HEK293 (cell line): ENCODE measurements at regions not wholly inside any gene's neighbourhood (a gene's known extent, or its start where the extent isn't known, plus 50 kb on each side); places are given as distances from the start of the nearest gene placed in this dataset.

ENCODE experiments used
- CTCF ChIA-PET: fragments of 350-600 bp; formaldehyde crosslinking; extraction: SDS; loops from one replicate; lab custom pipeline; 2021; ENCODE audit warnings: antibody characterized with exemption; lab: Yijun Ruan, JAX
- POLR2A ChIA-PET: fragments of 300-600 bp; formaldehyde crosslinking; extraction: SDS; loops from one replicate; lab custom pipeline; 2020; ENCODE audit warnings: antibody characterized with exemption, inconsistent platforms; lab: Yijun Ruan, JAX
- H3K27ac ChIP-seq: fragments of 200-500 bp; sonication (Bioruptor generic); 2 replicates; pipeline ENCODE4 v1.5.1; 2014; ENCODE audit warnings: low read depth, low read length, control low read depth, inconsistent platforms; ENCODE audit errors: extremely low read depth
- H3K36me3 ChIP-seq, 2 experiments: fragments of 200-500 bp in 1 of 2; sonication (Bioruptor generic) in 1 of 2; 1 replicate in 1 of 2; 2 replicates in 1 of 2; pipeline ENCODE4 v1.5.1; 2014 to 2017; ENCODE audit warnings: inconsistent platforms in 2 of 2, low read length in 2 of 2; ENCODE audit not compliant: control insufficient read depth in 2 of 2, insufficient read depth in 1 of 2
- H3K4me1 ChIP-seq: fragments of 200-500 bp; sonication (Bioruptor generic); 2 replicates; pipeline ENCODE4 v1.5.1; 2014; ENCODE audit warnings: mild to moderate bottlenecking, low read length, inconsistent platforms; ENCODE audit not compliant: control insufficient read depth, insufficient read depth
- H3K4me3 ChIP-seq: 2 replicates; pipeline ENCODE4 v1.5.1; 2011; ENCODE audit warnings: low read depth, mild to moderate bottlenecking, control low read depth, low read length, moderate library complexity
- H3K9me3 ChIP-seq: fragments of 200-500 bp; sonication (Bioruptor generic); 2 replicates; pipeline ENCODE4 v1.5.1; 2014; ENCODE audit warnings: low read depth, low read length, inconsistent platforms; ENCODE audit not compliant: control insufficient read depth, insufficient read depth
- KLF8 ChIP-seq: fragments of 450-650 bp; formaldehyde crosslinking; IDR thresholded peaks from 2 replicates; pipeline ENCODE4 v1.5.1; 2016; ENCODE audit warnings: missing biosample characterization, missing genetic modification characterization
- SCRT1 ChIP-seq: fragments of 450-650 bp; formaldehyde crosslinking; IDR thresholded peaks from 2 replicates; pipeline ENCODE4 v1.5.1; 2016; ENCODE audit warnings: missing biosample characterization, missing genetic modification characterization, borderline replicate concordance
- ZBTB1 ChIP-seq: fragments of 450-650 bp; formaldehyde crosslinking; IDR thresholded peaks from 2 replicates; pipeline ENCODE4 v1.5.1; 2016; ENCODE audit warnings: missing biosample characterization, missing genetic modification characterization
- ZBTB20 ChIP-seq: fragments of 450-650 bp; formaldehyde crosslinking; IDR thresholded peaks from 2 replicates; pipeline ENCODE4 v1.5.1; 2016; ENCODE audit warnings: missing biosample characterization, missing genetic modification characterization
- ZNF114 ChIP-seq: fragments of 450-650 bp; formaldehyde crosslinking; IDR thresholded peaks from 2 replicates; pipeline ENCODE4 v1.5.0; 2017; ENCODE audit warnings: missing biosample characterization, missing genetic modification characterization
- ZNF174 ChIP-seq: fragments of 450-650 bp; formaldehyde crosslinking; IDR thresholded peaks from 2 replicates; pipeline ENCODE4 v1.5.0; 2017; ENCODE audit warnings: missing biosample characterization, mild to moderate bottlenecking, missing genetic modification characterization
- ZNF19 ChIP-seq: fragments of 450-650 bp; formaldehyde crosslinking; IDR thresholded peaks from 2 replicates; pipeline ENCODE4; 2016; ENCODE audit warnings: missing biosample characterization, missing genetic modification characterization, low read depth
- ZNF2 ChIP-seq: fragments of 450-650 bp; formaldehyde crosslinking; IDR thresholded peaks from 2 replicates; pipeline ENCODE4 v1.5.1; 2016; ENCODE audit warnings: missing biosample characterization, missing genetic modification characterization
- ZNF23 ChIP-seq: fragments of 450-650 bp; formaldehyde crosslinking; IDR thresholded peaks from 2 replicates; pipeline ENCODE4 v1.5.1; 2016; ENCODE audit warnings: missing biosample characterization, missing genetic modification characterization, borderline replicate concordance
- ZNF266 ChIP-seq: fragments of 450-650 bp; formaldehyde crosslinking; IDR thresholded peaks from 2 replicates; pipeline ENCODE4 v1.5.1; 2016; ENCODE audit warnings: missing biosample characterization, missing genetic modification characterization, low read depth
- ZNF529 ChIP-seq: fragments of 450-650 bp; formaldehyde crosslinking; IDR thresholded peaks from 2 replicates; pipeline ENCODE4 v1.5.1; 2017; ENCODE audit warnings: missing genetic modification characterization, missing biosample characterization; ENCODE audit not compliant: insufficient replicate concordance
- ZNF677 ChIP-seq: fragments of 450-650 bp; IDR thresholded peaks from 2 replicates; pipeline ENCODE4 v1.5.0; 2018; ENCODE audit warnings: missing biosample characterization, mild to moderate bottlenecking, missing genetic modification characterization, moderate library complexity
- ZNF768 ChIP-seq: fragments of 450-650 bp; formaldehyde crosslinking; IDR thresholded peaks from 2 replicates; pipeline ENCODE4 v1.5.1; 2018; ENCODE audit warnings: missing biosample characterization, mild to moderate bottlenecking, missing genetic modification characterization
- ZNF830 ChIP-seq: fragments of 450-650 bp; IDR thresholded peaks from 2 replicates; pipeline ENCODE4 v1.5.0; 2018; ENCODE audit warnings: missing biosample characterization, missing genetic modification characterization, low read depth, mild to moderate bottlenecking, moderate library complexity
- ZSCAN30 ChIP-seq: fragments of 450-650 bp; IDR thresholded peaks from 2 replicates; pipeline ENCODE4 v1.5.1; 2018; ENCODE audit warnings: missing biosample characterization, mild to moderate bottlenecking, missing genetic modification characterization, moderate library complexity
- ZXDB ChIP-seq: fragments of 450-650 bp; formaldehyde crosslinking; IDR thresholded peaks from 2 replicates; pipeline ENCODE4 v1.5.1; 2016; ENCODE audit warnings: missing biosample characterization, missing genetic modification characterization
- TF ChIP-seq, protein P1 (sequence below): fragments of 450-650 bp; formaldehyde crosslinking; IDR thresholded peaks from 2 replicates; pipeline ENCODE4 v1.5.1; 2016; ENCODE audit warnings: missing biosample characterization, missing genetic modification characterization
- TF ChIP-seq, protein P2 (sequence below): fragments of 450-650 bp; formaldehyde crosslinking; IDR thresholded peaks from 2 replicates; pipeline ENCODE4 v1.5.1; 2017; ENCODE audit warnings: missing biosample characterization, missing genetic modification characterization
- TF ChIP-seq, protein P3 (sequence below): fragments of 450-650 bp; formaldehyde crosslinking; IDR thresholded peaks from 2 replicates; pipeline ENCODE4 v1.5.1; 2017; ENCODE audit warnings: missing biosample characterization, missing genetic modification characterization
- TF ChIP-seq, protein P4 (sequence below): fragments of 450-650 bp; formaldehyde crosslinking; IDR thresholded peaks from 2 replicates; pipeline ENCODE4 v1.5.1; 2016; ENCODE audit warnings: missing biosample characterization, missing genetic modification characterization
- TF ChIP-seq, protein P5 (sequence below): fragments of 450-650 bp; formaldehyde crosslinking; IDR thresholded peaks from 2 replicates; pipeline ENCODE4 v1.5.1; 2016; ENCODE audit warnings: missing biosample characterization, missing genetic modification characterization
- TF ChIP-seq, protein P6 (sequence below): fragments of 450-650 bp; formaldehyde crosslinking; IDR thresholded peaks from 2 replicates; pipeline ENCODE4 v1.5.0; 2017; ENCODE audit warnings: missing biosample characterization, missing genetic modification characterization, borderline replicate concordance

DNA sequence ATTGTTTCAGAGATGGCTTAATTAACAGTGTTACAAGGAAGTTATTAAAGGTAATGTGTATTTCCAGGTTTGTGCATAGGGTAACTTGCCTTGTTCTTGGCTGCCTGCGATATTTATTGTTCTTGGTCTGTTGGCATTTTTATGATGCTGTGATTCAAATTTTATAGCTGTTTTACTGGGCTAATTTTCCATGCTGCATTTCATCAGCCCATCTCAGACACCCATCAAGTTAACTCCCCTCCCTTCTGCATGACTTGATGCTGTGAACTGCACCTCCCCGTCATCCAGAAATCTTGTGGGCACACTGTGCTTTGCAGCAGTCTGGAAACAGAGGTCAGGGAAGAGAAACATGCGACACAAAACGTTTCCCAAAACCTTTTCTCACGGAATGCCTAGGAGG, 1049.2 kb downstream of the AACS start:
- CTCF ChIA-PET, result interaction anchor here (0.7 kb wide), 1 partner anchor 13 kb away, joined by 4 read pairs; no protein-coding TSS in a partner anchor
- TF ChIP-seq, protein P1, sequence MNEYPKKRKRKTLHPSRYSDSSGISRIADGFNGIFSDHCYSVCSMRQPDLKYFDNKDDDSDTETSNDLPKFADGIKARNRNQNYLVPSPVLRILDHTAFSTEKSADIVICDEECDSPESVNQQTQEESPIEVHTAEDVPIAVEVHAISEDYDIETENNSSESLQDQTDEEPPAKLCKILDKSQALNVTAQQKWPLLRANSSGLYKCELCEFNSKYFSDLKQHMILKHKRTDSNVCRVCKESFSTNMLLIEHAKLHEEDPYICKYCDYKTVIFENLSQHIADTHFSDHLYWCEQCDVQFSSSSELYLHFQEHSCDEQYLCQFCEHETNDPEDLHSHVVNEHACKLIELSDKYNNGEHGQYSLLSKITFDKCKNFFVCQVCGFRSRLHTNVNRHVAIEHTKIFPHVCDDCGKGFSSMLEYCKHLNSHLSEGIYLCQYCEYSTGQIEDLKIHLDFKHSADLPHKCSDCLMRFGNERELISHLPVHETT, result no peak
- TF ChIP-seq KLF8 (tag by site-specific recombination) (no peak), ZNF529 (tag by site-specific recombination) (no peak), ZNF23 (tag by site-specific recombination) (no peak), ZNF174 (tag by site-specific recombination) (no peak), ZNF114 (tag by site-specific recombination) (no peak), ZSCAN30 (no peak), ZBTB1 (tag by site-specific recombination) (no peak), ZNF768 (no peak)
- TF ChIP-seq, protein P2, sequence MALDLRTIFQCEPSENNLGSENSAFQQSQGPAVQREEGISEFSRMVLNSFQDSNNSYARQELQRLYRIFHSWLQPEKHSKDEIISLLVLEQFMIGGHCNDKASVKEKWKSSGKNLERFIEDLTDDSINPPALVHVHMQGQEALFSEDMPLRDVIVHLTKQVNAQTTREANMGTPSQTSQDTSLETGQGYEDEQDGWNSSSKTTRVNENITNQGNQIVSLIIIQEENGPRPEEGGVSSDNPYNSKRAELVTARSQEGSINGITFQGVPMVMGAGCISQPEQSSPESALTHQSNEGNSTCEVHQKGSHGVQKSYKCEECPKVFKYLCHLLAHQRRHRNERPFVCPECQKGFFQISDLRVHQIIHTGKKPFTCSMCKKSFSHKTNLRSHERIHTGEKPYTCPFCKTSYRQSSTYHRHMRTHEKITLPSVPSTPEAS (tag by site-specific recombination), result no peak
- TF ChIP-seq, protein P3, sequence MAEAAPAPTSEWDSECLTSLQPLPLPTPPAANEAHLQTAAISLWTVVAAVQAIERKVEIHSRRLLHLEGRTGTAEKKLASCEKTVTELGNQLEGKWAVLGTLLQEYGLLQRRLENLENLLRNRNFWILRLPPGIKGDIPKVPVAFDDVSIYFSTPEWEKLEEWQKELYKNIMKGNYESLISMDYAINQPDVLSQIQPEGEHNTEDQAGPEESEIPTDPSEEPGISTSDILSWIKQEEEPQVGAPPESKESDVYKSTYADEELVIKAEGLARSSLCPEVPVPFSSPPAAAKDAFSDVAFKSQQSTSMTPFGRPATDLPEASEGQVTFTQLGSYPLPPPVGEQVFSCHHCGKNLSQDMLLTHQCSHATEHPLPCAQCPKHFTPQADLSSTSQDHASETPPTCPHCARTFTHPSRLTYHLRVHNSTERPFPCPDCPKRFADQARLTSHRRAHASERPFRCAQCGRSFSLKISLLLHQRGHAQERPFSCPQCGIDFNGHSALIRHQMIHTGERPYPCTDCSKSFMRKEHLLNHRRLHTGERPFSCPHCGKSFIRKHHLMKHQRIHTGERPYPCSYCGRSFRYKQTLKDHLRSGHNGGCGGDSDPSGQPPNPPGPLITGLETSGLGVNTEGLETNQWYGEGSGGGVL (tag by site-specific recombination), result no peak
- Histone ChIP-seq H3K36me3 (no peaks in the 10 kb centered on the region), H3K27ac (no peak overlapping the region), H3K4me1 (no peaks in the 10 kb centered on the region), H3K9me3 (no peaks in the 10 kb centered on the region), H3K4me3 (no peak overlapping the region)
- POLR2A ChIA-PET, result no interaction called here

DNA sequence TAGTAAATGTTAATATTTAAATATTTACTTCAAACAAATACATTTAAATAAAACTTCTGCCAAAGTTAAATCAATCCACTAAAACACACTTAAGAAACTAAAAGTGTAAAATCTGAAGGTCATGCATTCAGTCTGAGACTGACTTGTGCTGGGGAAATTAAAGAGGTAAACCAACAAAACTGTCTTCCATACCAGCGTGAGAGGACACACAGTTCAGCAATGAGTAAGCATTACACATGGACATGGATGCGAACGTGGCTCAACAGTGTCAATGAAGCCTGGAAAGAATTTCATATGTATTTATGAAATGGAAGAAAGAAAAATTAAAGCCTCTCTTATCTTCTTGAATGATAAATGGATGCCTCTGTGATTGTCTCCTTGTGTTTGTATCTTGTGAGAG, 1052.3 kb downstream of the AACS start:
- POLR2A ChIA-PET, result no interaction called here
- CTCF ChIA-PET, result no interaction called here
- Histone ChIP-seq H3K27ac (no peak overlapping the region), H3K4me1 (no peaks in the 10 kb centered on the region), H3K36me3 (no peaks in the 10 kb centered on the region), H3K9me3 (no peaks in the 10 kb centered on the region), H3K4me3 (no peak overlapping the region)
- no peak for TF ChIP-seq ZBTB20 (tag by site-specific recombination)
- TF ChIP-seq SCRT1 (tag by site-specific recombination), result no peak
- TF ChIP-seq ZNF266 (tag by site-specific recombination), result no peak
- TF ChIP-seq ZNF830 (tag by site-specific recombination), result no peak
- TF ChIP-seq, protein P1, result no peak
- TF ChIP-seq ZNF19, result no peak
- TF ChIP-seq, protein P4, sequence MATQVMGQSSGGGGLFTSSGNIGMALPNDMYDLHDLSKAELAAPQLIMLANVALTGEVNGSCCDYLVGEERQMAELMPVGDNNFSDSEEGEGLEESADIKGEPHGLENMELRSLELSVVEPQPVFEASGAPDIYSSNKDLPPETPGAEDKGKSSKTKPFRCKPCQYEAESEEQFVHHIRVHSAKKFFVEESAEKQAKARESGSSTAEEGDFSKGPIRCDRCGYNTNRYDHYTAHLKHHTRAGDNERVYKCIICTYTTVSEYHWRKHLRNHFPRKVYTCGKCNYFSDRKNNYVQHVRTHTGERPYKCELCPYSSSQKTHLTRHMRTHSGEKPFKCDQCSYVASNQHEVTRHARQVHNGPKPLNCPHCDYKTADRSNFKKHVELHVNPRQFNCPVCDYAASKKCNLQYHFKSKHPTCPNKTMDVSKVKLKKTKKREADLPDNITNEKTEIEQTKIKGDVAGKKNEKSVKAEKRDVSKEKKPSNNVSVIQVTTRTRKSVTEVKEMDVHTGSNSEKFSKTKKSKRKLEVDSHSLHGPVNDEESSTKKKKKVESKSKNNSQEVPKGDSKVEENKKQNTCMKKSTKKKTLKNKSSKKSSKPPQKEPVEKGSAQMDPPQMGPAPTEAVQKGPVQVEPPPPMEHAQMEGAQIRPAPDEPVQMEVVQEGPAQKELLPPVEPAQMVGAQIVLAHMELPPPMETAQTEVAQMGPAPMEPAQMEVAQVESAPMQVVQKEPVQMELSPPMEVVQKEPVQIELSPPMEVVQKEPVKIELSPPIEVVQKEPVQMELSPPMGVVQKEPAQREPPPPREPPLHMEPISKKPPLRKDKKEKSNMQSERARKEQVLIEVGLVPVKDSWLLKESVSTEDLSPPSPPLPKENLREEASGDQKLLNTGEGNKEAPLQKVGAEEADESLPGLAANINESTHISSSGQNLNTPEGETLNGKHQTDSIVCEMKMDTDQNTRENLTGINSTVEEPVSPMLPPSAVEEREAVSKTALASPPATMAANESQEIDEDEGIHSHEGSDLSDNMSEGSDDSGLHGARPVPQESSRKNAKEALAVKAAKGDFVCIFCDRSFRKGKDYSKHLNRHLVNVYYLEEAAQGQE, result no peak
- no peak for TF ChIP-seq ZNF677 (tag by site-specific recombination)
- TF ChIP-seq ZXDB (tag by site-specific recombination), result no peak
- TF ChIP-seq, protein P5, sequence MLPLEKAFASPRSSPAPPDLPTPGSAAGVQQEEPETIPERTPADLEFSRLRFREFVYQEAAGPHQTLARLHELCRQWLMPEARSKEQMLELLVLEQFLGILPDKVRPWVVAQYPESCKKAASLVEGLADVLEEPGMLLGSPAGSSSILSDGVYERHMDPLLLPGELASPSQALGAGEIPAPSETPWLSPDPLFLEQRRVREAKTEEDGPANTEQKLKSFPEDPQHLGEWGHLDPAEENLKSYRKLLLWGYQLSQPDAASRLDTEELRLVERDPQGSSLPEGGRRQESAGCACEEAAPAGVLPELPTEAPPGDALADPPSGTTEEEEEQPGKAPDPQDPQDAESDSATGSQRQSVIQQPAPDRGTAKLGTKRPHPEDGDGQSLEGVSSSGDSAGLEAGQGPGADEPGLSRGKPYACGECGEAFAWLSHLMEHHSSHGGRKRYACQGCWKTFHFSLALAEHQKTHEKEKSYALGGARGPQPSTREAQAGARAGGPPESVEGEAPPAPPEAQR (tag by site-specific recombination), result no peak
- TF ChIP-seq, protein P6, sequence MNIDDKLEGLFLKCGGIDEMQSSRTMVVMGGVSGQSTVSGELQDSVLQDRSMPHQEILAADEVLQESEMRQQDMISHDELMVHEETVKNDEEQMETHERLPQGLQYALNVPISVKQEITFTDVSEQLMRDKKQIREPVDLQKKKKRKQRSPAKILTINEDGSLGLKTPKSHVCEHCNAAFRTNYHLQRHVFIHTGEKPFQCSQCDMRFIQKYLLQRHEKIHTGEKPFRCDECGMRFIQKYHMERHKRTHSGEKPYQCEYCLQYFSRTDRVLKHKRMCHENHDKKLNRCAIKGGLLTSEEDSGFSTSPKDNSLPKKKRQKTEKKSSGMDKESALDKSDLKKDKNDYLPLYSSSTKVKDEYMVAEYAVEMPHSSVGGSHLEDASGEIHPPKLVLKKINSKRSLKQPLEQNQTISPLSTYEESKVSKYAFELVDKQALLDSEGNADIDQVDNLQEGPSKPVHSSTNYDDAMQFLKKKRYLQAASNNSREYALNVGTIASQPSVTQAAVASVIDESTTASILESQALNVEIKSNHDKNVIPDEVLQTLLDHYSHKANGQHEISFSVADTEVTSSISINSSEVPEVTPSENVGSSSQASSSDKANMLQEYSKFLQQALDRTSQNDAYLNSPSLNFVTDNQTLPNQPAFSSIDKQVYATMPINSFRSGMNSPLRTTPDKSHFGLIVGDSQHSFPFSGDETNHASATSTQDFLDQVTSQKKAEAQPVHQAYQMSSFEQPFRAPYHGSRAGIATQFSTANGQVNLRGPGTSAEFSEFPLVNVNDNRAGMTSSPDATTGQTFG (tag by site-specific recombination), result no peak
- TF ChIP-seq ZNF2 (tag by site-specific recombination), result no peak
